ENCODE measurements at regions not wholly inside any gene's neighbourhood (a gene's known extent, or its start where the extent isn't known, plus 50 kb on each side); places are given as distances from the start of the nearest gene placed in this dataset.
A peak's percentile ranks its signal among the peaks of the same experiment; 100 is the strongest.
"Not testable (repeated sequence)": the region's sequence is repeated elsewhere in the genome, so short reads cannot be mapped to it uniquely, and the experiment has no call there.

DNA sequence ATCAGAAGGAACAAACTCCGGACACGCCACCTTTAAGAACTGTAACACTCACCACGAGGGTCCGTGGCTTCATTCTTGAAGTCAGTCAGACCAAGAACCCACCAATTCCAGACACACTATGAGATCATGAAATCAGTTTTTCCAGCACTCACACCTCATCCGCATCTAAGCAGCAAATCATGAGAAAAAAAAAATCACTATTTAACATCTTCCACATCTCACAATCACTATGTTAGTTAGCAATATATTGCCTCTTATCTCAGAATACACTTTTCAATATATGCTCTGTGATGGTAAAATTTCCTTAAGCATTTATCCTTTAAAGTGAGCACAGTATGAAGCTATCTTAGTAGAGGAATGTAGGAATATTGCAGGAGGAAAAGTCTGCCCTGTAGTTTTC lies 328.7 kb downstream of the FAM181B start:
- DNase-seq: no peak
- in situ Hi-C loops (cut with MboI; ENCODE audit: low pct_unique_long_range_greater_than_20kb, low sequenced_read_pairs): no loop called here

DNA sequence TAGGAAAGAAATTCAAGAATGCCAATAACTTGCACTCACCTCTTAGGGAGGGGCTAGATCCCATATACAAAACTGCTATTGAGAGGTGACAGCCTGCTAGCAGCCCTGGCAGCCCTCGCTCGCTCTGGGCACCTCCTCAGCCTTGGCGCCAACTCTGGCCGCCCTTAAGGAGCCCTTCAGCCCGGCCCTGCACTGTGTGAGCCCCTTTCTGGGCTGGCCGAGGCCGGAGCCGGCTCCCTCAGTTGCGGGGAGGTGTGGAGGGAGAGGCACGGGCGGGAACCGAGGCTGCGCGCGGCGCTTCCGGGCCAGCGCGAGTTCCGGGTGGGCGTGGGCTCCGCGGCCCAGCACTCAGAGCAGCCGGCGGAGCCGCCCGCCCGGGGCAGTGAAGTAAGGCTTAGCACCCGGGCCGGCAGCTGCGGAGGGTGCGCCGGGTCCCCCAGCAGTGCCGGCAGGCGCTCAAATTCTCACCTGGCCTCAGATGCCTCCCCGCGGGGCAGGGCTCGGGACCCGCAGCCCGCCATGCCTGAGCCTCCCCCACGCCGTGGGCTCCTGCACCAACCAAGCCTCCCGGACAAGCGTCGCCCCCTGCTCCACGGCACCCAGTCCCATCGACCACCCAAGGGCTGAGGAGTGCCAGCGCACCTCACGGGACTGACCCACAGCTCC lies 329.9 kb downstream of the FAM181B start:
- DNase-seq: no peak
- in situ Hi-C loops (cut with MboI; ENCODE audit: low pct_unique_long_range_greater_than_20kb, low sequenced_read_pairs): no loop called here

DNA sequence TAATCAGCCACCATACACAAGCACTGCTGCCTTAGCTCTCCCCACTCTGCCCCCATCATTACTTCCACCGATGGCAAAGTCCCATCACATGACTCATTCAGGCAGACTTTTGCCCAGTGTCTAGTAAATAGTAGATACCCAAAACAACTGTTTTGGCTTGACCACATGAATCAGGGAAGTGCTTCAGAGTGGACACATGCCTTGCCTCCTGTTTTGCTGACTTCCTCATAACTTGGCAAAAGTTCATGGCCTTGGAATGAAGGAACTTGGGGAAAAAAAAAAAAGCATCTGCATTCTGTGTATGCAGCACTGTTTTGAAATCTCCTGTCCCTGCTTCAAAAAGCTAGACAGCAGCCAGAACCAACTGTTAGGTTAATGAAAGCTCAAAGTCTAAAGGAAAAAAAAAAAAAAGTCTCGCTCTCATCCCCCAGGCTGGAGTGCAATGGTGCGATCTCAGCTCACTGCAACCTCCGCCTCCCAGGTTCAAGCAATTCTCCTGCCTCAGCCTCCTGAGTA lies 335.3 kb downstream of the FAM181B start:
- no peak for DNase-seq
- in situ Hi-C loops (cut with MboI; ENCODE audit: low pct_unique_long_range_greater_than_20kb, low sequenced_read_pairs): no loop called here

DNA sequence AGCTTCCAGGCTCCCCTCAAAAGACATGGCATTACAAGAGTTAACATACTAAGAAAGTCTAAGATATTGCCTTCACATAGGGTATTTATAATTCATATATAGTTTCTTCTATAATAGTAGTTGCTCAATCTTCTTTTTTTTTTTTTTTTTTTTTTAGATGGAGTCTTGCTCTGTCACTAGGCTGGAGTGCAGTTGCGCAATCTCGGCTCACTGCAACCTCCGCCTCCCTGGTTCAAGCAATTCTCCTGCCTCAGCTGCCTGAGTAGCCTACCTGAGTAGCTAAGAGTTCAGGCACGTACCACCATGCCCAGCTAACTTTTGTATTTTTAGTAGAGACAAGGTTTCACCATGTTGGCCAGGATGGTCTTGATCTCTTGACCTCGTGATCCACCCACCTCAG lies 337.0 kb downstream of the FAM181B start:
- DNase-seq; in situ Hi-C loops (cut with MboI; ENCODE audit: low pct_unique_long_range_greater_than_20kb, low sequenced_read_pairs): not testable (repeated sequence)

DNA sequence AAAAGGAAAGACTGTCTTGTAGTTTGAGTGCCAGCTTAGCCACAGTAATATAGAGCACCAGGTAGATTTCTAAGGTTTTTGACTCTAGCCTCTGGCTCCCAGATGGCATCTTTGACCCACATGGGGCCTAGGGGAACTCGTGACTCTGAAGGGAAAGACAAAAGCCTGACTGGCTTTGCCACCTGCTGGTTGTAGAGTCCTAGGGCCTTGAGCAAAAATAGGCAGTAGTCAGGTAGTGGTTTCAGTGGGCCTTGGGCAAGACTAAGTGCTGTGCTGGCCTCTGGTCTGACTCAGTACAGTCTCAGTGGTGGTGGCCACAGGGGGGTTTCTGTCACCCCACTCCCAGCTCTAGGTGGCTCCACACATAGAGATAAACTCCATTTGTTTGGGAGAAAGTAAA lies 349.4 kb downstream of the FAM181B start:
- DNase-seq: no peak
- in situ Hi-C loops (cut with MboI; ENCODE audit: low pct_unique_long_range_greater_than_20kb, low sequenced_read_pairs): no loop called here

DNA sequence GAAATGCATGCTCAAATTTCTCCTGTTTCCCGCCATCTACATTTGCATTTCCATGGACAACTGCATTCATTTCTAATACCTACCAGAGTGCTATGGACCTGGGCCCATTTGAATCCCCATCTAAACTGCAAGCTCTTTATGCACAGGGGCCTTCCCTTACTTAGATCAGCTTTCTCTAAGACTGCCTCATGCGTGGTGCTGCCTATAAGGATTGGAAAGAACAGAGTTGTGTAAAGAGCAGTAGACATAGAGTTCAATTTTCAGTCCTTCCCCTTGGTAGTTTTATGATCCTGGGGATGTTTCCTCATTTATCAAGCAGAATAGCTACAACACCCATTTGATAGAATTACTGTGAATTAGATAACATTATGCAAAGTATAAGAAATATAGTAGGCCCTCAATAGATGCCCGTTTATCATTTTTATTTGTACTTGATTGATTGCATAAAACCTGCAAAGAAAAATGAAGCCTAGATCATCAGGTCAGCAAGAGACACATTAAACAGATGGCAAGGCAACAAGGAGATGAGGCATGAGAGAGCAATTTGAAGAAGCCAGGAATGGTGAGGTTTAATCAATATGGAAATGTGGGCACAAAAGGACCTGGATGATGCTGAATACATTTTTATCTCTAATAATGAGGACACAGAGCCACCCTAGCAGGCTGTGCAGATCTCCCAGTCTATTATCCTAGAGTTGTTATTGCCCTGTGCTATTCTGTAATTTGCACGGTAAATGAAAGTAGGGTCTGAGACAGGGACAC lies 359.7 kb downstream of the FAM181B start:
- no peak for DNase-seq
- in situ Hi-C loops (cut with MboI; ENCODE audit: low pct_unique_long_range_greater_than_20kb, low sequenced_read_pairs): no loop called here

DNA sequence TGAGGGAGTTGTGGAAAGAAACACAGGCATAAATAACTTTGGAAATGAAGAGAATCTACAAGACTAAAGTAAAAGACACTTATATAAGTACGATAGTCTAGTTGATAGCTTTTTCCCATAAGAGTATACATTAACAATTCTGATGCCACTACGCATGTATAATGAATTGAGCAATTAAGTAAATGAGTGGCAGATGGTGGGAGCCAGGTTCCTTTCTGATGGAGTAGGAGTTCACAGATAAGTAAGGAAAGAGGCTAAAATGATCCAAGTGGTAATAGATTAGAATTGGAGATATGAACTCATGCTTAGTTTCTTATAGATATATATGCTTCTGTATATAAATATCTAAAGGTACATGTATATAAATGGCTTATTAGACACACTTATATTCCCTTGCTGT lies 368.3 kb downstream of the FAM181B start:
- no peak for DNase-seq
- in situ Hi-C loops (cut with MboI; ENCODE audit: low pct_unique_long_range_greater_than_20kb, low sequenced_read_pairs): no loop called here

DNA sequence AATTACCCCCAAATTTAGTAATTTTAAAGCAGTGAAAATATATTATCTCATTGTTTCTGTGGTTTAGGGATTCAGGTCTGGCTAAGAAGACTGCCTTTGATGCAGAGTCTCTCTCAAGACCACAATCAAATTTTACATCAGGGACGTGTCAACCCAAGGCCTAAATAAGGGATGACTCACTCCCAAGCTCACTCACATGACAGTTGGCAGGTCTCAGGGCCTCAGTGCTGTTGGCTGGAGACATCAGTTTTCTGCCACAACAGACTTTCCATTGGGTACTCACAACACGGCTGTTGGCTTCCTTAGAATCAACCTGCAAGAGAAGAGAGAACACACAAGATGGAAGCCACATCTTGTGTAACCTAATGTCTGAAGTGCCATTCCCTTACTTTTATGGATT lies 377.3 kb downstream of the FAM181B start:
- DNase-seq: no peak
- in situ Hi-C loops (cut with MboI; ENCODE audit: low pct_unique_long_range_greater_than_20kb, low sequenced_read_pairs): no loop called here

DNA sequence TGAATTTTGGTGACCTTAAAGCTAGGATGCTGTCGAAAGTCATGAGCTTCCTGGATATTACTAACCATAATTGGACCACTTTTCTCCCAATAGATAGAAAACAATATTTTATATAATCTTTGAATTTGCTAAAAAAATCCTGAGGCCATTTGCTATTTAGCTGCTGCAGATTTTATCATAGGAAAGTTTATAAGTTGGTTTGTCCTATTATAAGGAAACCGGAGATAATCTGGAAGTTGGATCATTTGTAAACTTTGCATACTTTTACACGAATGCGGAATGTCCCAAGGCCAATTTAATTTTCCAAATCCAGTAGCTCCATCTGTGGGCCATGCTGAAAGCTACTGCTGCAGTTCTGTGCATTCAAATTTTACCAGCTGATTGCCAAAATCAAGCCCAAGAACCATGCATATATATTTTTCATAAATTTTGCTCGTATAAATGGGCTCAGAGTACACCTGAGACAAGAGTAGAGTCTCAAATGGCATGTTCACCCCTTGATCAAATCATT lies 378.3 kb downstream of the FAM181B start:
- in situ Hi-C loops (cut with MboI; ENCODE audit: low pct_unique_long_range_greater_than_20kb, low sequenced_read_pairs): no loop called here

DNA sequence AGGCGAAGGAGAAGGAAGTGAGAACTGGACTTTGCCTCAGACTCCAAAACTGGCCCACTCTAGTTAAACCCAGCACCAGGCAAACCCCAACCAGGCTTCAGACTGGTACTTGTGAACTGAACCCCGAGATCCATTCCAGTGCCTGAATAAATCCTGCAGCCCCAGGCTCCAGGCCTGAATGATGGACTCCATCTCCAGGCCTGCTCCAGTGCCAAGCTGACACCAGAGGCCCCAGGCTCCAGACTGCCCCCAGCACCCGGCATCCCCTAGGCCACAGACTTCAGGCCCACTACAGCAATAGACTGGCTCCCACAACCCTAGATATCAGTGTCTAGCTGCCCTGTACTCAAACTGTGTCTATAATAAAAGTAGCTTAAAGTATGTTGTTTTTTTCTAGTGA lies 406.8 kb downstream of the FAM181B start:
- in situ Hi-C loops (cut with MboI; ENCODE audit: low pct_unique_long_range_greater_than_20kb, low sequenced_read_pairs): no loop called here
- no peak for DNase-seq

More for the DNA sequence above, 378.3 kb downstream of the FAM181B start:
- no peak for DNase-seq

DNA sequence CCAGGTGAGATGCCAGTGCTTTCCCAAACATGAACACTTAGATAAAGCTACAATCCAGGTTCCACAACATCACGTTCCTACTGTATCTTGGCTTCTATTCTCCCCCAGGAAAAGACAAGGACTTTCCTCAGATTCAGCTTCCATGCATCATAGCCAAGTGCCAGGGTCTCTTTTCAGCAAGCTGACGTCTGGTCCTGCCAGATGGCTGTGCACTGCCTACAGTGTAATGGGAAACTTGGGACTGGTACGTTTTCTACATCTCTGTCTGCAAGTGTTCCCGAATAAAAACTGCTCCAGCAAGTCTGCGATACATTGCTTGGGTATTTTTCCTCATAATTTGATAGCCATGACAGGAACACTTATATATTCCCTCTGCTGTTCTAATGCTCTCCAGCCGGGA lies 412.5 kb downstream of the FAM181B start:
- no peak for DNase-seq
- in situ Hi-C loops (cut with MboI; ENCODE audit: low pct_unique_long_range_greater_than_20kb, low sequenced_read_pairs): no loop called here

DNA sequence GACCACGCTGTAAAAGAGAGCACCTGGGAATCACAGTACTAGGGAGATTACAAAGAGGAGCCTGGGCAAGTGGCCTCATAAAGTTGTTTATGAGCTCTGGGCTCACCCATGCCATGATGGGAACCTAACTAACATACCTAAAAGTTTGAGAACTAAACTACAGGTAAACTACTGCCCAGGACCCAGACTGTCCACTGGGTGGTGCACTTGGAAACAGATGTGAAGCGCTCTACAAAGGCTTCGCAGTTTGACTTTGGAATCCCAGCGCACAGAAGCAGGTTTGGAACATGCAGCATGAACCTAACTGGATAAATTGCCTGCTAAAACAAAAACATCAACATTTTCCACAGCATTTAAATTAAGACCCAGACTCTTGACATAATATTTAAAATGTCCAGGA lies 418.6 kb downstream of the FAM181B start:
- in situ Hi-C loops (cut with MboI; ENCODE audit: low pct_unique_long_range_greater_than_20kb, low sequenced_read_pairs): no loop called here
- peak; percentile 13 for DNase-seq

DNA sequence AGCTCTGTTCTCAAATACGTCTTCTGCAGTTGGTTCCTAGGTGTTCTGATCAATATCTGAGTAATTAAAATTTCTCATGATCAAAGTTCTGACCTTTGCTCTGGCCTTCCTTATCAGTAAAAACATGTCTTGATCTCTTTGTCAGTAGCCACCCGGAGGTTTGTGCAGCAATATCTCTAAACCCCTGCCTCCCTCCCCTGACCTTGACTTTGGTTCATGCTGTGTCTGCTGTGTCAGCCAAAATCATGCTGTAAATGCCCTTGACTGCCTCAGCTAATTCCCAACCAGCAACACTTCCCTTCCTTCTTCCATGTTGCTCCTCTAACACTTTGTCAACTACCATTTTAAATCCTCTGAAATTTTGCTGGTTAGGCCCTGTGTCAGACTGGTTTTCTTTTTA lies 424.7 kb downstream of the FAM181B start:
- DNase-seq: no peak

DNA sequence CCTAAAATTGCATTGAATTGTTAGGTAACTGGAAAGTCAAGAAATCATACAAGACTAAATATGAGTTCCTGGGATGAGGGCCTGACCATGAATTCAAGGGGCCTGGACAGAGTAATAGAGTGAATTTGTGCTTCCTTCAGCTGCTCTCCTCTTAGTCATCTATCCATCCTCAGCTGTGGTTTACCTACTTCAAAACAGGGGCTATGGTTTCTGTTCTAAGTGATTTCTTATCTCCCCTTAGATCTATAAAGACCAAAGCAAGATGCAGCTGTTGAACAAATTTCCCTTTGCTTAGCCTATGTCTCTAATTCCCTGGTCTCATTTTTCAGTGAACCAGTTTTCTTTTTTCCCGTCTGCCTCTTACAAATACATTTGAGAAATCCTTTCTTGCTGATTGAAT lies 428.5 kb downstream of the FAM181B start:
- in situ Hi-C loops (cut with MboI; ENCODE audit: low pct_unique_long_range_greater_than_20kb, low sequenced_read_pairs): no loop called here
- DNase-seq: no peak

More for the DNA sequence above, 424.7 kb downstream of the FAM181B start:
- in situ Hi-C loops (cut with MboI; ENCODE audit: low pct_unique_long_range_greater_than_20kb, low sequenced_read_pairs): no loop called here

DNA sequence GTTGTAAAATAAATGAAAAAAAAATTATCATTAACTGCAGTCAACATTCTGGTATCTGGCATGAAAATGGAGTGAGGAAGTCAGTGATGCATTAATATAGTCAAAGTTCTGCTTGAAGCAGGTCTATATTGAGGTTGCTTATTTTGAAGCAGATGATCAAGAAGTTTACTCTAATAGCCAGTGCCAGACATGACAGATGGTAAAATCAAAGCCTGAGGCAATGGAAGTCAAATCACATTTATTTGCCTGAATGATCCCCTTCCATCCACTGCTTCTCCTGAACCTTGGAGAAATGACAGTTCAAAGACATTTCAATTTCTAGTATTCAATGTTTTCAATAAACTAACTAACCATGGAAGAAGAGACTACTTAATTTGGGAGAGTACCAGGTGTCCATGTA lies 430.0 kb downstream of the FAM181B start:
- DNase-seq: no peak
- in situ Hi-C loops (cut with MboI; ENCODE audit: low pct_unique_long_range_greater_than_20kb, low sequenced_read_pairs): no loop called here

DNA sequence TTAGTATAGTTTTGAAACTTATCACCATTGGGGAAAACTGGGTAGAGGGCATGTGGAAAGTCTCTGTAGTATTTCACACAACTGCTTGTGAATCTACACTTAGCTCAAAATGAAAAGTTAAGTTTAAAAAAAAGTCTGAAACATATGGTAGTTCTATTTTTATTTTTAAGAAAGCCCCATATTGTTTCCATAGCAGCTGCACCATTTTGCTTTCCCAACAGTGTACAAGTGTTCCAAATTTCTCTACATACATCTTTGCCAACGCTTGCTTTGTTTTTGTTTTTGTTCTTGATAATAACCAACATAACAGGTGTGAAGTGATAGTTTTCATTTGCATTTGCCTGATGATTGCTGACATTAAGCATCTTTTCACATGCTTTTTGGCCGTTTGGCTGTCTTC lies 445.2 kb downstream of the FAM181B start:
- in situ Hi-C loops (cut with MboI; ENCODE audit: low pct_unique_long_range_greater_than_20kb, low sequenced_read_pairs): no loop called here
- DNase-seq: no peak

DNA sequence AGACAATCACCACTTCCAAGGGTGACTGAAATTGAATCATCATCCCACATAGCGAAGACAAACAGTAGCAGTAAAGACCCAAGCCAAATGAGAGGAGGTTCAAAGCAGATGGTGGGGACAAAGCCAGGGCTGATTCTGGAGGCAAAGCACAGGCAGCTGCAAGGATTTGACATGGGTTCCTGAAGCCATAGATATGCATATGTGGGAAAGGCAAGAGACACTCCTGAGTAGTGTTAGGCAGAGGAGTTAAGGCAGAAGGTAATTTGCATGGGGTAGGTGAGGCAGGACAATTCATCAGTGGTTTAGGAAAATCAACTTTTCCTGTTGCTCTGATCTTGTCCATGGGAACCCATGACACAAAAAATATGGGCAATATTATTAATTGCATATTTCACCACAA lies 462.8 kb downstream of the FAM181B start:
- DNase-seq: no peak
- in situ Hi-C loops (cut with MboI; ENCODE audit: low pct_unique_long_range_greater_than_20kb, low sequenced_read_pairs): no loop called here

DNA sequence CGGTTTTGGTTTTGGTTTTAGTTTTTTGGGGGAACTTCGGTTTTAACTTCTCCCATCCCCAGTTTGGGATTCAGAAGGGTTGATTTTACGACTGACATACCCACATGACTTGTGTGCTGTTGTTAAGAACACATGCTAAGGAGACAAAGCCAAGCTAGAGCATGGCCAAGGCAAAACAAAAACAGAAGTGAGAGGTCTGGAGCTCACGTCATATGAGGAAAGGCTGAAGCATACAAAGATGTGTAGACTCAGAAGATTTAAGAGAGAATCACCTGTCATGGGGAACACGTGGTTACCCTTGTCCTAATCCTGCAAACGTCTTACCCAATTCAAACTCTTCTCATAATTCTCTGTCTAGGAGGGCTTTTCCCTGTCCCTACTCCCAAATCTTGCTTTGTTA lies 465.0 kb downstream of the FAM181B start:
- in situ Hi-C loops (cut with MboI; ENCODE audit: low pct_unique_long_range_greater_than_20kb, low sequenced_read_pairs): no loop called here

DNA sequence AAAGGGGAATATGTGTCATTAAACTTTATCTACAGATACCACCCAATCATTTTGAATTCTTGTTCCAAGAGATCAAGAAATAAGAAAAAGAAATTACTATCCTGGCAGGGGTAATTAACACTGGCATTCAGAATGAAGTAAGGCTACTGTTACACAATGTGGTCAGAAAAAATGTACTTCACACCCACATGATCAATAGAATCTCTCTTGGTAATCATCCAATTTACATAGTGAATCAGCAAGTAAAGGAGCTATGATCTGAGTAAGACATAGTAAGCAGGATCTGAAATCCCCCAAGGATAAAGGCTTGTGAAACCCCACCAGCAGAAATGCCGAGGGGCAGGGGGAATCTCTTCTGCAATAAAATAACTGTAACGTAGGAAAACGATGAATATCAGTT lies 466.5 kb downstream of the FAM181B start:
- DNase-seq: no peak
- in situ Hi-C loops (cut with MboI; ENCODE audit: low pct_unique_long_range_greater_than_20kb, low sequenced_read_pairs): no loop called here

More for the DNA sequence above, 465.0 kb downstream of the FAM181B start:
- no peak for DNase-seq

DNA sequence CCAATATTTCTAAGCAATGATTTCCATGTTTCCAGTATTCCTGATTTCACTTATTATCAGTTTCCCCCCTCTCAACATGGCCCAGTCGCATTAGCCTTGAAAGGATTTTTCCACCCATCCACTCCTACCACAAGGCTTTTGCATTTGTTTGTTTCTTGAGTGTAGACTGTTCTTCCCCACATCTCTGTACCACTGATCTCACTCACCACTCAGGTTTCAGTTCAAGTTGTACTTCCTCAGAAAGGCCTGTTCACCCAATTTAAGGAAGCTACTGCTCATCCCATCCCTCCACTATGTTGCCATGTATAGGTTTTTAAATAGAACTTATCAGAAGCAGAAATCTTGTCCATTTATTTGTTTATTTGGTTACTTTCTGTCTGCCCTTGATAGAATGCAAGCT lies 472.3 kb downstream of the FAM181B start:
- in situ Hi-C loops (cut with MboI; ENCODE audit: low pct_unique_long_range_greater_than_20kb, low sequenced_read_pairs): no loop called here
- DNase-seq: no peak
